Transverse colon (tissue), 3 donors: ENCODE measurements at regions not wholly inside any gene's neighbourhood (a gene's known extent, or its start where the extent isn't known, plus 50 kb on each side); places are given as distances from the start of the nearest gene placed in this dataset.

Experiments used
- EP300 ChIP-seq: sonication (generic); formaldehyde crosslinking; IDR thresholded peaks from one replicate; pipeline ENCODE4 v1.6.1; 2017; ENCODE audit warnings: antibody characterized with exemption, low read depth
- POLR2A ChIP-seq: fragments of 450-650 bp; IDR thresholded peaks from one replicate; pipeline ENCODE4 v1.6.1; 2016; ENCODE audit warnings: antibody characterized with exemption, mild to moderate bottlenecking, moderate library complexity
- TF ChIP-seq, protein P1 (sequence below), 5 experiments: fragments of 200-600 bp in 3 of 5; fragments of 450-650 bp in 2 of 5; sonication (generic) in 3 of 5; IDR thresholded peaks; 1 replicate in 2 of 5; 2 replicates in 3 of 5; pipeline ENCODE4 v1.5.1; 2016 to 2017; ENCODE audit warnings: antibody characterized with exemption in 5 of 5, inconsistent platforms in 3 of 5, mild to moderate bottlenecking in 2 of 5, moderate library complexity in 1 of 5

DNA sequence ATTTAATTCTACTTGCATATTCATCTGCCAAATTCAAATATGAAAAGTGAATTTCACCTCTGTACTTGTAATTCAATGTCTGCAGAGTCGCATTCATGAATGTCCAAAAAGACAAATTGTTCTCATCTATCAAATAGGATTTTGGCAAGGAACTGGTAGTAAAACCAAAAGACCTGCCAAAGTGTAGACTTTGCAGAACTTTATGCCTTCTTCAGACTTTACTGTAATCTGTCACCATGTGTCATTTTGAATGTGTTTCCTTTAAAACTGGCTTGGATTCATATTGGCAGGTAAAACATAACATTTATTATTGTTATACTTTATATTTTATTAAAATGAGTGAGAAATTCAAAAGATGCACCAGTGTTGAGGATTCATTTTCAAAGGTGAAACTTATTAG lies 701.9 kb upstream of the LINC00305 start:
- TF ChIP-seq, protein P1, sequence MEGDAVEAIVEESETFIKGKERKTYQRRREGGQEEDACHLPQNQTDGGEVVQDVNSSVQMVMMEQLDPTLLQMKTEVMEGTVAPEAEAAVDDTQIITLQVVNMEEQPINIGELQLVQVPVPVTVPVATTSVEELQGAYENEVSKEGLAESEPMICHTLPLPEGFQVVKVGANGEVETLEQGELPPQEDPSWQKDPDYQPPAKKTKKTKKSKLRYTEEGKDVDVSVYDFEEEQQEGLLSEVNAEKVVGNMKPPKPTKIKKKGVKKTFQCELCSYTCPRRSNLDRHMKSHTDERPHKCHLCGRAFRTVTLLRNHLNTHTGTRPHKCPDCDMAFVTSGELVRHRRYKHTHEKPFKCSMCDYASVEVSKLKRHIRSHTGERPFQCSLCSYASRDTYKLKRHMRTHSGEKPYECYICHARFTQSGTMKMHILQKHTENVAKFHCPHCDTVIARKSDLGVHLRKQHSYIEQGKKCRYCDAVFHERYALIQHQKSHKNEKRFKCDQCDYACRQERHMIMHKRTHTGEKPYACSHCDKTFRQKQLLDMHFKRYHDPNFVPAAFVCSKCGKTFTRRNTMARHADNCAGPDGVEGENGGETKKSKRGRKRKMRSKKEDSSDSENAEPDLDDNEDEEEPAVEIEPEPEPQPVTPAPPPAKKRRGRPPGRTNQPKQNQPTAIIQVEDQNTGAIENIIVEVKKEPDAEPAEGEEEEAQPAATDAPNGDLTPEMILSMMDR (IDR thresholded peaks at IDR 0.05), result no peak
- TF ChIP-seq POLR2A (no peak), EP300 (no peak)
